Gastrocnemius medialis (tissue), 4 donors: ENCODE measurements at regions not wholly inside any gene's neighbourhood (a gene's known extent, or its start where the extent isn't known, plus 50 kb on each side); places are given as distances from the start of the nearest gene placed in this dataset.

Experiments
- CTCF ChIP-seq, 5 experiments: fragments of 450-650 bp in 3 of 5; fragments of 200-600 bp in 2 of 5; sonication (generic) in 2 of 5; IDR thresholded peaks in 4 of 5; conservative IDR thresholded peaks in 1 of 5; 1 replicate in 4 of 5; 2 replicates in 1 of 5; pipeline ENCODE4 v1.5.1; 2016 to 2019; ENCODE audit warnings: antibody characterized with exemption in 5 of 5, mild to moderate bottlenecking in 3 of 5, moderate library complexity in 3 of 5
- POLR2A ChIP-seq, 2 donors: fragments of 450-650 bp; IDR thresholded peaks; one replicate each; pipeline ENCODE4 v1.6.1; 2017; ENCODE audit warnings: antibody characterized with exemption in 2 of 2, mild to moderate bottlenecking in 2 of 2, moderate library complexity in 2 of 2

DNA sequence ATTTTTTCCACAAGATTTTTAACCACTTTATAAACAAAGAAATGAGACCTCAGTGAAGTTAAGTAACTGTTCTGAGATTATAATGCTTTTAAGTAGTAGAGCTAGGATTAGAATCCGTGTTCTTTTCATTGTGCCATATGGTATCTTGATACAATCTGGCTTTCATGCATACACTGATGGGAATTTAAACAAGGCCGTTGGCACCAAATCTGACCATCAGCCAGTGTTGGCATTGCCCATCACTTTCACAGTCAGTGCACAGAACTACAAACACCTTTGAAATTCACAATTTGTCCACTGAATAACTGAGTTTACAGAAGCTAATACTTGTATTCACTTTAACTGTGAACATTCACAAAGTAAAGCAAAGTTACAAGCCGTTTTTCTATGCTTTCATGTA, 1228.0 kb downstream of the TBC1D22A start:
- no peak for TF ChIP-seq POLR2A (IDR thresholded peaks at IDR 0.05)
- TF ChIP-seq CTCF (IDR thresholded peaks at IDR 0.05 in 4 of 5, conservative IDR thresholded peaks at IDR 0.05 in 1 of 5), result no peak
